ENCODE measurements at regions not wholly inside any gene's neighbourhood (a gene's known extent, or its start where the extent isn't known, plus 50 kb on each side); places are given as distances from the start of the nearest gene placed in this dataset.

- DNase-seq (ENCODE audit: low spot score) = no peak
- TF ChIP-seq ELF4 (CRISPR knock-in tag; IDR thresholded peaks at IDR 0.05; ENCODE audit: low read depth) (no peak), TEAD1 (CRISPR knock-in tag; IDR thresholded peaks at IDR 0.05) (no peak), ATF2 (CRISPR knock-in tag; IDR thresholded peaks at IDR 0.05; ENCODE audit: borderline replicate concordance, low read depth) (no peak), CBFB (CRISPR knock-in tag; IDR thresholded peaks at IDR 0.05; ENCODE audit: low read depth) (no peak), GTF2I (CRISPR knock-in tag; conservative IDR thresholded peaks at IDR 0.05) (no peak), STAT6 (CRISPR knock-in tag; conservative IDR thresholded peaks at IDR 0.05; ENCODE audit: low read depth) (no peak), SOX15 (CRISPR knock-in tag; IDR thresholded peaks at IDR 0.05) (no peak), ZNF532 (CRISPR knock-in tag; IDR thresholded peaks at IDR 0.05; ENCODE audit: borderline replicate concordance) (no peak), NR2C2 (CRISPR knock-in tag; IDR thresholded peaks at IDR 0.05) (no peak)
- TF ChIP-seq, protein P1, sequence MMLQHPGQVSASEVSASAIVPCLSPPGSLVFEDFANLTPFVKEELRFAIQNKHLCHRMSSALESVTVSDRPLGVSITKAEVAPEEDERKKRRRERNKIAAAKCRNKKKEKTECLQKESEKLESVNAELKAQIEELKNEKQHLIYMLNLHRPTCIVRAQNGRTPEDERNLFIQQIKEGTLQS (CRISPR knock-in tag; conservative IDR thresholded peaks at IDR 0.05) = no peak
- TF ChIP-seq, protein P2, sequence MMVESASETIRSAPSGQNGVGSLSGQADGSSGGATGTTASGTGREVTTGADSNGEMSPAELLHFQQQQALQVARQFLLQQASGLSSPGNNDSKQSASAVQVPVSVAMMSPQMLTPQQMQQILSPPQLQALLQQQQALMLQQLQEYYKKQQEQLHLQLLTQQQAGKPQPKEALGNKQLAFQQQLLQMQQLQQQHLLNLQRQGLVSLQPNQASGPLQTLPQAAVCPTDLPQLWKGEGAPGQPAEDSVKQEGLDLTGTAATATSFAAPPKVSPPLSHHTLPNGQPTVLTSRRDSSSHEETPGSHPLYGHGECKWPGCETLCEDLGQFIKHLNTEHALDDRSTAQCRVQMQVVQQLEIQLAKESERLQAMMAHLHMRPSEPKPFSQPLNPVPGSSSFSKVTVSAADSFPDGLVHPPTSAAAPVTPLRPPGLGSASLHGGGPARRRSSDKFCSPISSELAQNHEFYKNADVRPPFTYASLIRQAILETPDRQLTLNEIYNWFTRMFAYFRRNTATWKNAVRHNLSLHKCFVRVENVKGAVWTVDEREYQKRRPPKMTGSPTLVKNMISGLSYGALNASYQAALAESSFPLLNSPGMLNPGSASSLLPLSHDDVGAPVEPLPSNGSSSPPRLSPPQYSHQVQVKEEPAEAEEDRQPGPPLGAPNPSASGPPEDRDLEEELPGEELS (CRISPR knock-in tag; IDR thresholded peaks at IDR 0.05) = no peak
- POLR2A ChIA-PET = no interaction called here
- CTCF ChIA-PET = no interaction called here
- Mint-ChIP-seq H3K4me3 (no peak overlapping the region), H3K4me1 (peaks cover 12% of the 10 kb centered on the region), H3K36me3 (no peaks in the 10 kb centered on the region), H3K27me3 (ENCODE audit: low read depth) (no peaks in the 10 kb centered on the region), H3K9me3 (no peaks in the 10 kb centered on the region; the same call in 1 of the 2 replicates), H3K27ac (no peak overlapping the region)
- no peak for ATAC-seq
Measured at GRCh38 chrX:148134578-148134977, 153.4 kb downstream of the FMR1NB start.

DNA sequence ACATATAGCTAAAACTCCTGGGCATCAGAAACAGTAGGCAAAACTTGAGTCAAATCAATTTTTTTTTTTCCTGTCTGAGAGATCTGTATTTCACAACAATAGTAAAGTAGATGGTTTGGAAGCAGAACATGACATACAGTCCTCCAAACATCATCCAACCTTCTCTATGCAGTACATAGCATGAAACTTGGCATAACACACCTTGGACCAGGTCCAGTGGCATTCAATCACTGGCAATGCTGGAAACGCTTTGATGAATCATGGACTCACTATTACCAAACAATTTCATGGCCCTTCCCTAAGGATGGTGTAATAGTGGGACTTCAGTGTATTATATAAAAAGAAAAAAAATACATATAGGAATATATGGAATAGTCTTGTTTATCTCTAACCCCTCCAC lies 154.6 kb downstream of the FMR1NB start:
- CTCF ChIA-PET = no interaction called here
- no peaks in the 10 kb centered on the region; the same call in 1 of the 2 replicates for H3K9me3 Mint-ChIP-seq
- peaks cover 9% of the 10 kb centered on the region for H3K4me1 Mint-ChIP-seq
- DNase-seq (ENCODE audit: low spot score) = no peak
- H3K4me3 Mint-ChIP-seq = no peak overlapping the region
- no peaks in the 10 kb centered on the region for H3K27me3 Mint-ChIP-seq (ENCODE audit: low read depth)
- no peaks in the 10 kb centered on the region for H3K36me3 Mint-ChIP-seq
- no peak overlapping the region for H3K27ac Mint-ChIP-seq
- POLR2A ChIA-PET = no interaction called here
- no peak for ATAC-seq
- TF ChIP-seq EMX1 (CRISPR knock-in tag; IDR thresholded peaks at IDR 0.05) (no peak), ERG (CRISPR knock-in tag; IDR thresholded peaks at IDR 0.05) (no peak), GRHL2 (CRISPR knock-in tag; IDR thresholded peaks at IDR 0.05; ENCODE audit: insufficient replicate concordance, severe bottlenecking) (no peak), ZNF671 (CRISPR knock-in tag; IDR thresholded peaks at IDR 0.05) (no peak), MXD4 (CRISPR knock-in tag; IDR thresholded peaks at IDR 0.05; ENCODE audit: borderline replicate concordance) (no peak), ZNF219 (CRISPR knock-in tag; IDR thresholded peaks at IDR 0.05; ENCODE audit: borderline replicate concordance) (no peak), NR1H2 (CRISPR knock-in tag; IDR thresholded peaks at IDR 0.05) (no peak), CREB1 (CRISPR knock-in tag; IDR thresholded peaks at IDR 0.05) (no peak), TEAD1 (CRISPR knock-in tag; IDR thresholded peaks at IDR 0.05) (no peak), JAZF1 (CRISPR knock-in tag; IDR thresholded peaks at IDR 0.05) (no peak), ZNF317 (CRISPR knock-in tag; IDR thresholded peaks at IDR 0.05; ENCODE audit: borderline replicate concordance, low read depth) (no peak), IRF1 (CRISPR knock-in tag; IDR thresholded peaks at IDR 0.05) (no peak)
